Large intestine (tissue), 3 donors: ENCODE measurements at regions not wholly inside any gene's neighbourhood (a gene's known extent, or its start where the extent isn't known, plus 50 kb on each side); places are given as distances from the start of the nearest gene placed in this dataset.

Experiments used
- DNase-seq, 2 donors: peaks; one replicate each; pipeline versions ENCODE4 v3.0.0 to v3.0.0-alpha.2; 2013
- H3K27ac ChIP-seq: one replicate; pipeline ENCODE4 v1.5.1; 2013; ENCODE audit warnings: low read length
- H3K27me3 ChIP-seq: 2 replicates; pipeline ENCODE4 v1.6.1; 2013; ENCODE audit warnings: low read length; ENCODE audit not compliant: control insufficient read depth, insufficient read depth
- H3K36me3 ChIP-seq: 2 replicates; pipeline ENCODE4 v1.6.1; 2013; ENCODE audit warnings: low read length; ENCODE audit not compliant: control insufficient read depth, insufficient read depth
- H3K4me1 ChIP-seq: one replicate; pipeline ENCODE4 v1.6.1; 2013; ENCODE audit warnings: low read length; ENCODE audit not compliant: control insufficient read depth, insufficient read depth
- H3K4me3 ChIP-seq: one replicate; pipeline ENCODE4 v1.5.1; 2013; ENCODE audit warnings: low read length
- H3K9me3 ChIP-seq: one replicate; pipeline ENCODE4 v1.6.1; 2013; ENCODE audit warnings: mild to moderate bottlenecking, low read depth, low read length, moderate library complexity; ENCODE audit not compliant: control insufficient read depth
- WGBS: methylation state at CpG from one replicate; pipeline ENCODE4 v1.1.5; 2013; ENCODE audit warnings: low lambda C conversion rate; ENCODE audit not compliant: insufficient coverage; 5-methylcytosine and 5-hydroxymethylcytosine counted together

- Histone ChIP-seq H3K4me1 (no peaks in the 10 kb centered on the region), H3K4me3 (no peak overlapping the region), H3K27me3 (no peaks in the 10 kb centered on the region), H3K27ac (no peak overlapping the region), H3K36me3 (no peaks in the 10 kb centered on the region), H3K9me3 (no peaks in the 10 kb centered on the region)
- DNase-seq: no peak
- WGBS: no CpG with 5 or more reads among the region's 1 CpG
These were observed 422.9 kb upstream of the TRIB2 start for GRCh38 chr2:12293874-12294273.

DNA sequence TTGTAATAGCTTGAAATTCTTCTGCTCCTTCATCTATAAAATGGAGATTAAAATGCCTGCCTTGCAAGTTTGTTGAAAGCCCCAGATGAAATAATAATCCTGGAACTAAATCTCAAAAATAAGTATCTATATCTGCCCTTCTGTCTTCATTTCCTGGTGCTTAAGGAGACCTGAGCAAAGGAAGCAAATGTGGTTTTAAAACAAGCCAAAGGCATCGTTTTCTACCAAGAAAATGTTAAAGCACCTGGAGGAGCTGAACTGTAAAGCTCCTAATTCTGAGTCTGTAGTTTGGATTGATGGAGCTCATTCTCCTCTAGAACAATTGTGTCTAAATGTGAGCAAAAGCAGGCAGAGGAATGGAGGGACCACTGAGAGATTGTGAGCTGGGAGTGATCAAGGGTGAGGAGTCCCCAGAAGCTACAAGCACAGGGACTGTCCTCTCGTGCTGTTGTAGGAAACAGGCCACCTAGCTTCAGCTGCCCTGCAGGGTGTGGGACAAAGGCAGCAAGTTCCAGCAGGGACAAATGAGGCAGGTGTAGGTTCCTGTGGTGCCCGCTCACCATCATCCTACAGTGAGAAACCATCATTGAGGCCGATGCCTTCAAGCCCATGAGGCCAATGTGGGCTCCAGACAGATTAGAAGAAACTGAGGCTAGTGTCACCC is 420.7 kb upstream of the TRIB2 start:
- Histone ChIP-seq H3K9me3 (no peaks in the 10 kb centered on the region), H3K4me1 (no peaks in the 10 kb centered on the region), H3K27ac (no peak overlapping the region), H3K36me3 (no peaks in the 10 kb centered on the region), H3K27me3 (no peaks in the 10 kb centered on the region), H3K4me3 (no peak overlapping the region)
- DNase-seq: no peak
- WGBS: 80% methylated on average over 1 of the region's 4 CpGs

DNA sequence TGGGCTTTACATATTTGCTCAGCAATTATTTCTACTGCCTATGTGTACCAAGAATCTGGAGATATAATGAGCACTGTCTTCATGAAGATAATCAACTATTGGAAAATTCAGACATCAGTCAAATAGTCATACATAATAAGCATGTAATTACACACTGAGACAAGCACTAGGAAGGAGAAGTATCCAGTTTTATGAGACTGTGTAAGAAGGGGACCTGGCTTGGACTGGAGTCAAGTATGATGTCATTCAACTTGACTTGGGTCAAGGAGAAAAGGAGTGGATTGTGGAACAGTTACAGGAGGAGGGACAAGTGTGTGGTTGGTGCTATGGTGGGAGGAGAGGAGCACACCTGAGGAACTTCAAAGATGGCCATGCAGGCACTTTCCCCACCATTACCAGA is 419.8 kb upstream of the TRIB2 start:
- H3K9me3 ChIP-seq: no peaks in the 10 kb centered on the region
- H3K4me1 ChIP-seq: no peaks in the 10 kb centered on the region
- H3K27ac ChIP-seq: no peak overlapping the region
- H3K36me3 ChIP-seq: no peaks in the 10 kb centered on the region
- no peaks in the 10 kb centered on the region for H3K27me3 ChIP-seq
- H3K4me3 ChIP-seq: no peak overlapping the region
- DNase-seq: no peak

DNA sequence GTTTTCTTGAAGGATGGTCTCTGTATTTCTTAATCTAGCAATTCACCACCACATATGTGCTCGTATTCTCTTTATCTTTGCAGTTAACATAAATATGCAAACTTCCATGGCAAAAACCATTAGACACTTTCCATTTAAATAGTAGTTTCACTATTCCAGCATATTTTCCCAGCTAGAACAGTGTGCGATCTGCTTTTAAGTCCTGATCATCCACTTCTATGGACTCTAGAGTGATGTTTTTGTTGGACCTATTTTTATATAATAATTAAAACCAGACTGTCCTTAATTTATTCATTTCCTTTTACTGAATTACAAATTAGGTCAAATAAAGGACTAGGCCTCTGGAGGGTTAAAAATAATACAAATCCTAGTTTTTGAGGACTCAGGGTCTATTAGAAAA is 418.4 kb upstream of the TRIB2 start:
- H3K4me3 ChIP-seq: no peak overlapping the region
- no peaks in the 10 kb centered on the region for H3K36me3 ChIP-seq
- no peaks in the 10 kb centered on the region for H3K9me3 ChIP-seq
- DNase-seq: no peak
- H3K4me1 ChIP-seq: no peaks in the 10 kb centered on the region
- no peaks in the 10 kb centered on the region for H3K27me3 ChIP-seq
- 90% methylated on average over 2 of the region's 2 CpGs for whole genome bisulfite sequencing
- H3K27ac ChIP-seq: no peak overlapping the region

DNA sequence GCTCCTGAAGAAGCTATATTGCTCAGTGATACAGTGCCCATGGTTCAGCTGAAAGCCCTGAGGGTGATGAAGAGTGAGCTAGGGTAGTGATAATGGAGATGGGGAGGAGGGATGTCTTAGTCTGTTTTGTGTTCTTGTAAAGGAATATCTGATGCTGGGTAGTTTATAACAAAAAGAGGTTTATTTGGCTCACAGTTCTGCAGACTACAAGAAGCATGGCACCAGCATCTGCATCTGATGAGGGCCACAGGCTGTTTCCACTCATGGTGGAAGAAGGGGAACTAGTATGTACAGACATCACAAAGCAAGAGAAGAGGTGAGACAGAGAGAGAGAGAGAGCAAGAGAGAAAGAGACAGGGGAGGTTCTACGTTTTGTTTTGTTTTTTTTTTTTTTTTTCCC is 417.3 kb upstream of the TRIB2 start:
- WGBS: no CpG with 5 or more reads among the region's 1 CpG
- Histone ChIP-seq H3K9me3 (no peaks in the 10 kb centered on the region), H3K4me1 (no peaks in the 10 kb centered on the region), H3K27ac (no peak overlapping the region), H3K27me3 (no peaks in the 10 kb centered on the region), H3K4me3 (no peak overlapping the region), H3K36me3 (no peaks in the 10 kb centered on the region)
- DNase-seq: no peak

DNA sequence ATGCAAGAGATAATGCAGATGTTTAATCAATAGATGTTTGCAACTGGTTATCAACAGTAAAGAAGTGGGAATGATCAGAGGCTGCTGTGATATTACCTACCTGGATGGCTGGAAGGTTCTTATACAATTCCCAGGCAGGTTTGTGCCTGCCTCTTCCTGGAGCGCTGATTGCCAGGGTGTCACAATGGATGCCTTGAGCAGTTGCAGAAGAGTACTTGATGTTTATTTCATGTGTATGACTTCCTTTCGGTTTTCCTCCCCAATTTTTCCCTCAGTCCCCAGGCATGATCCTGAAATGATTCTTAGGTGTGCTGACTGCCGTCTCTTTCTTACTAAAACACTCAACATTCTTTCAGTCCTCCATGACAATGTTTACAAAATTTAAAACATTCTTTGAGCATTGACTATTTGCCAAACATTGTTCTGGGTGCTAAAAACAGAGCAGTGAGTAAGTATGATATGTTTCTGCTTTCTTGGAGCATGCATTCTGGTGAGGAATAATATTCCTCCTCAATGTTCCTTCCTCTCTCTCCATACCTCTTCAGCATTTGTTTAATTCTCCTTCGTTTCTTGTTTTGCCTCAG is 416.6 kb upstream of the TRIB2 start:
- H3K4me1 ChIP-seq: no peaks in the 10 kb centered on the region
- no peaks in the 10 kb centered on the region for H3K36me3 ChIP-seq
- no peak for DNase-seq
- H3K27me3 ChIP-seq: no peaks in the 10 kb centered on the region
- no peaks in the 10 kb centered on the region for H3K9me3 ChIP-seq
- H3K27ac ChIP-seq: no peak overlapping the region
- WGBS: 100% methylated on average over 2 of the region's 4 CpGs
- H3K4me3 ChIP-seq: no peak overlapping the region

DNA sequence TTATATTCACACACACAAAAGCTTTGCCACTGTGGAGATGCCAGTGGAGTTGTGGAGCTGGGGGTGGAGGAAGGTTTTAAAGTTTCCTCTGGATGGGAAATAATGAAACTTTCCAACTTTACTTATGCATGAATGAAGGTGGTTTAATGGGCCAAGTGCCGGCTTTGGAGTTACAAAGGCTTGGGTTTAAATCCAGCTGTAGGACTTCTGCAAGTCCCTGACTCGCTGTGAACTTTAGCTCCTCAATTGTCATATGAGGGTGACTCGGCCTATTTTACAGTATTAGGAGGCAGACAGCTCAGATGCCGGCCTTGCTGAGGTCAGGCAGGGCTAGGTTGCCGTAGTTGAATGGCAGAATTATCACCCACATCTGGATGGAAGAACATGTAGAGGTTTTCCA is 415.8 kb upstream of the TRIB2 start:
- Histone ChIP-seq H3K4me3 (no peak overlapping the region), H3K27ac (no peak overlapping the region), H3K9me3 (no peaks in the 10 kb centered on the region), H3K36me3 (no peaks in the 10 kb centered on the region), H3K27me3 (no peaks in the 10 kb centered on the region), H3K4me1 (no peaks in the 10 kb centered on the region)
- no peak for DNase-seq
- no CpG with 5 or more reads among the region's 5 CpGs for WGBS

GRCh38 chr2:12302140-12302539 is 414.6 kb upstream of the TRIB2 start:
- Histone ChIP-seq H3K27ac (no peak overlapping the region), H3K27me3 (no peaks in the 10 kb centered on the region), H3K9me3 (no peaks in the 10 kb centered on the region), H3K36me3 (no peaks in the 10 kb centered on the region), H3K4me3 (no peak overlapping the region), H3K4me1 (no peaks in the 10 kb centered on the region)
- WGBS: no CpG with 5 or more reads among the region's 3 CpGs
- DNase-seq: no peak

DNA sequence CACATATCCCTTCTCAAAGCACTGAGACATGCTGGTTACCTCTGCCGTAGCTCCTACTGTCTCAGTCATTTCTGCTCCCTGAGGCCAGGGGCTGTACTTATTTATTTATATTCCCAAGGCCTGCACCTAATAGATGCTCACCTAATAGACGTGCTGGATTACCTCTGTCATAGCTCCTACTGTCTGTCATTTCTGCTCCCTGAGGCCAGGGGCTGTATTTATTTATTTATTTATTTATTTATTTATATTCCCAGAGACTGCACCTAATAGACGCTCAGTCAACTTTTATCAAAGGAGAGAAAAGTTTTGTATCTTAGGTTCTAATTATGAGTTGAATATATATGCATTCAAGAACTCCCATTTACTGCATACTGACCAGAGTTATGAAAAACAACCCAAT is 414.0 kb upstream of the TRIB2 start:
- H3K36me3 ChIP-seq: no peaks in the 10 kb centered on the region
- no CpG with 5 or more reads among the region's 3 CpGs for WGBS
- no peaks in the 10 kb centered on the region for H3K27me3 ChIP-seq
- DNase-seq: no peak
- H3K4me1 ChIP-seq: no peaks in the 10 kb centered on the region
- no peak overlapping the region for H3K4me3 ChIP-seq
- H3K27ac ChIP-seq: no peak overlapping the region
- no peaks in the 10 kb centered on the region for H3K9me3 ChIP-seq

DNA sequence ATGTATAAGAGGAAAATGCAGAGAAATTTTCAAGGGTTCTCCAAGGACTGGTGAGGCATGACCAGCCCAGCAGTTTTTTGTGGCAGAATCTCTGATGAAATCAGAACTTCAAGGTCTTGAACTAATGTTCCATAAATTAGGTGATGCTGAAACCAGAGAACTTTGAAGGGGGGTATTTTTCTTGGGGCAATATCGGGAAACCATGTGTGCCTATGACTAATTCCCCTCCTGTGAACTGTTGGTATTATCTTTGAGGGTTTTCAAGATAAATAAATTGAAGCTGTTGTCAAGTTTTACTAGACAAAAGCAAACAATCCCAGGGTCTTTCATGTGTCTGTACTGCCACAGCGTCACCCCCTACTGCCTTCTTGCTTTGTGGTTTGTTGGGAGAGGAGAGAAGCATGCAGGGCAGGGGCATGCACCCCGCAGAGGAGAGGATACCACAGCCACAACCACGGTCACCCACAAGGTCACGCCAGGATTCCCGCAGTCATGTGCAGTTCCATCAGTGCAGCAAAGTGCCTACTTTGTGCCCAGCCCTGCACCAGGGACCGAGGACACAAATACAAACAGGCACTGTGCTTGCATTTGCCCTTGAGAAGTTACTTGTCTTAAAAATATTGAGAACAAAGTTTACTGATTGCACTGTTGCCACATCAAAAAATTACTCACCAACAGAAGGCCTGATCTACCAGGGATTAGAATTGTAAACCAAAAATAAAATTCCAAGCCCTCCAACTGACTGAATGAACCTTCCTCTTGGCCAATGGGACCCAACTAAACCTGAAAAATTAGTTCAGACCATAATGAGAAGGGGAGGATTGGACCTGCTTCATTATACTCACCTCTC is 413.3 kb upstream of the TRIB2 start:
- Histone ChIP-seq H3K27me3 (no peaks in the 10 kb centered on the region), H3K27ac (no peak overlapping the region), H3K36me3 (no peaks in the 10 kb centered on the region), H3K4me3 (no peak overlapping the region), H3K9me3 (no peaks in the 10 kb centered on the region), H3K4me1 (no peaks in the 10 kb centered on the region)
- DNase-seq: no peak
- WGBS: no CpG with 5 or more reads among the region's 7 CpGs
